ENCODE measurements at regions not wholly inside any gene's neighbourhood (a gene's known extent, or its start where the extent isn't known, plus 50 kb on each side); places are given as distances from the start of the nearest gene placed in this dataset.

DNA sequence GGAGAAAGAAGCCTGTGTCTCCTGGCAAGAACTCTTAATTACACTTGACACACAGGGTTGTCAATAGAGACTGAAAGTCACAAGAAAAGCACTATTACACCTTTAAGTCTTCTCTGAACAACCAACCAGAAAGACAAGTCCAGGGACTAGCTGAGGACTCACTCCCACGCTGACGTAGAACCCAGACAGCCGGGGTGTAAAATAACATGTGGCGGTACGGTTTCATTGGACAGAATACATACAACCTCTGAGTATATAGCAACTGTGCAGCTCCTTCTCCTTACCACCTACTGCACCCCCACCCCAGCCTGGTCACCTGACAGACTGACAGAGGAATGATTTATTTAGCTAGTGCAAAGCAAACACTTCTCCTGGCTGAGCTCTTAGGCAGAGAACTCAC, 103.4 kb upstream of the RASEF start:
- TF ChIP-seq, protein P1, sequence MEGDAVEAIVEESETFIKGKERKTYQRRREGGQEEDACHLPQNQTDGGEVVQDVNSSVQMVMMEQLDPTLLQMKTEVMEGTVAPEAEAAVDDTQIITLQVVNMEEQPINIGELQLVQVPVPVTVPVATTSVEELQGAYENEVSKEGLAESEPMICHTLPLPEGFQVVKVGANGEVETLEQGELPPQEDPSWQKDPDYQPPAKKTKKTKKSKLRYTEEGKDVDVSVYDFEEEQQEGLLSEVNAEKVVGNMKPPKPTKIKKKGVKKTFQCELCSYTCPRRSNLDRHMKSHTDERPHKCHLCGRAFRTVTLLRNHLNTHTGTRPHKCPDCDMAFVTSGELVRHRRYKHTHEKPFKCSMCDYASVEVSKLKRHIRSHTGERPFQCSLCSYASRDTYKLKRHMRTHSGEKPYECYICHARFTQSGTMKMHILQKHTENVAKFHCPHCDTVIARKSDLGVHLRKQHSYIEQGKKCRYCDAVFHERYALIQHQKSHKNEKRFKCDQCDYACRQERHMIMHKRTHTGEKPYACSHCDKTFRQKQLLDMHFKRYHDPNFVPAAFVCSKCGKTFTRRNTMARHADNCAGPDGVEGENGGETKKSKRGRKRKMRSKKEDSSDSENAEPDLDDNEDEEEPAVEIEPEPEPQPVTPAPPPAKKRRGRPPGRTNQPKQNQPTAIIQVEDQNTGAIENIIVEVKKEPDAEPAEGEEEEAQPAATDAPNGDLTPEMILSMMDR (IDR thresholded peaks at IDR 0.05): no peak
- TF ChIP-seq SMAD4 (CRISPR knock-in tag; IDR thresholded peaks at IDR 0.05) (no peak), TEAD1 (CRISPR knock-in tag; IDR thresholded peaks at IDR 0.05) (no peak), ZNF423 (CRISPR knock-in tag; IDR thresholded peaks at IDR 0.05) (no peak), TEAD4 (CRISPR knock-in tag; IDR thresholded peaks at IDR 0.05) (no peak)
- TF ChIP-seq, protein P2, sequence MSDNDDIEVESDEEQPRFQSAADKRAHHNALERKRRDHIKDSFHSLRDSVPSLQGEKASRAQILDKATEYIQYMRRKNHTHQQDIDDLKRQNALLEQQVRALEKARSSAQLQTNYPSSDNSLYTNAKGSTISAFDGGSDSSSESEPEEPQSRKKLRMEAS (CRISPR knock-in tag; IDR thresholded peaks at IDR 0.05): no peak

Data from WTC11 (cell line).